ENCODE measurements at regions not wholly inside any gene's neighbourhood (a gene's known extent, or its start where the extent isn't known, plus 50 kb on each side); places are given as distances from the start of the nearest gene placed in this dataset.

DNA sequence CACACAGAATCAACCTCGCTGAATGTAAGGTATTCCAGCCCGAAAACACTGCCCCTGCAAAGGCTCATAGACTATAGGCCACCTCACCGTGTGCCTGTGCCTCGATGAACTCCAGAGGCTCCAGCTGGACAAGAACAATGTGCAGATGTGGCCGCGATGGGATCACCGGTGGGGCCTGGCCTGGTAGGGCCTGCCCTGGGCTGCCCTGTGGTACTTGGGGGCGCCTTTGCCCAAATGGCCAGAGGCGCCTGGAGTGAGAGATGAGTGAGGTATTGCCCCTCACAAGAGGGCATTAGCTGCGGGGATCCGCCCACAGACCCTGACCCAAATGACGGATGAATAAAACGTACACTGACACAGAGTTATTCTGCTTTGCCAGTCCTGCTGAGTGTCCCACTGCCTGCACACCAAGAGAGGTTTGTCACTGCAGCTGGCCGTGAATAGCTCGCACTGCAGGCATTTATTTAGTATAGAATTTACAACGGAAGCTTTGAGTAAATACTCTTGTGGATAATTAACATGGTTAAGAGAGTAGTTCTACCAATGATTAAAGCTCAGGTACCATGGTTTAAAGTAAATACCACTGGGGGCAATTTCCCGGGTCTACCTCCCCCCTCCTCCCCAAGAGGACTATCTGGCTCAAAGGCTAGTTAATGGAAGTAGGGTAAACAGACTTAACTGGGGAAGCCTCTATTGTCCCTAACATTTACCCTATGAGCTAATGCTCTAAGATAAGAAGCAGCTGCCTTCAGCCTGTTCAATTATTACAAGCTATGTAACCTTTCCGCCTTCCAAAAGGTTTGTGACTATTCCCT lies 101.1 kb upstream of the IGLL5 start:
- H3K27ac ChIP-seq: no peak overlapping the region

DNA sequence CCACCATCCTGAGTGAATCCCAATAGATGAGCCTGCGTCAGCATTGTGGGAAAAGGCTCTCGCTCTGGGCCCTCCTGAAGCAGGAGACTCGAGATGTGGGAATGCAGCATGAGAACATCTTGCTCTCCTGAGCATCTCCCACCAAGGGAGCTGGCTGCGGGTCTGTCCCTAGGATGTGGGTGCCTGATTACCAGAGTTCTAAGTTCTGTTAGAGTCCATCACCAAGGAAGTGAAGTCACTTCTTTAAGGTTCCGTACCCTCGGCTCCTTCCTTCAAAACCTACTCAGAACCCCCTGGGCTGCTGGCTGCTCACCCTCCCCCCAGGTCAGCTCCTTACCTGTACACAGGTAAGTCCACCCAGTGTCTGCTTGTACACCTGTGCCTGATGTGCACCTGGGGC lies 100.5 kb upstream of the IGLL5 start:
- no peak overlapping the region for H3K27ac ChIP-seq
- H3K4me3 ChIP-seq: no peak overlapping the region
- no peaks in the 10 kb centered on the region for H3K36me3 ChIP-seq
- DNase-seq (ENCODE audit: low spot score in 2 of 2): no peak
- TF ChIP-seq EP300 (IDR thresholded peaks at IDR 0.05) (no peak), POLR2A (IDR thresholded peaks at IDR 0.05) (no peak)
- TF ChIP-seq, protein P1, sequence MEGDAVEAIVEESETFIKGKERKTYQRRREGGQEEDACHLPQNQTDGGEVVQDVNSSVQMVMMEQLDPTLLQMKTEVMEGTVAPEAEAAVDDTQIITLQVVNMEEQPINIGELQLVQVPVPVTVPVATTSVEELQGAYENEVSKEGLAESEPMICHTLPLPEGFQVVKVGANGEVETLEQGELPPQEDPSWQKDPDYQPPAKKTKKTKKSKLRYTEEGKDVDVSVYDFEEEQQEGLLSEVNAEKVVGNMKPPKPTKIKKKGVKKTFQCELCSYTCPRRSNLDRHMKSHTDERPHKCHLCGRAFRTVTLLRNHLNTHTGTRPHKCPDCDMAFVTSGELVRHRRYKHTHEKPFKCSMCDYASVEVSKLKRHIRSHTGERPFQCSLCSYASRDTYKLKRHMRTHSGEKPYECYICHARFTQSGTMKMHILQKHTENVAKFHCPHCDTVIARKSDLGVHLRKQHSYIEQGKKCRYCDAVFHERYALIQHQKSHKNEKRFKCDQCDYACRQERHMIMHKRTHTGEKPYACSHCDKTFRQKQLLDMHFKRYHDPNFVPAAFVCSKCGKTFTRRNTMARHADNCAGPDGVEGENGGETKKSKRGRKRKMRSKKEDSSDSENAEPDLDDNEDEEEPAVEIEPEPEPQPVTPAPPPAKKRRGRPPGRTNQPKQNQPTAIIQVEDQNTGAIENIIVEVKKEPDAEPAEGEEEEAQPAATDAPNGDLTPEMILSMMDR (IDR thresholded peaks at IDR 0.05): no peak
- 86 to 94% methylated on average over 6 of the region's 6 CpGs for WGBS, 2 donors
- peaks cover 0 to 3% of the 10 kb centered on the region in 2 donors for H3K27me3 ChIP-seq
- no peaks in the 10 kb centered on the region for H3K4me1 ChIP-seq
- no peaks in the 10 kb centered on the region for H3K9me3 ChIP-seq

More for the DNA sequence above, 101.1 kb upstream of the IGLL5 start:
- Histone ChIP-seq H3K4me3 (no peak overlapping the region), H3K36me3 (no peaks in the 10 kb centered on the region), H3K4me1 (no peaks in the 10 kb centered on the region), H3K27me3 (peaks cover 0 to 3% of the 10 kb centered on the region in 2 donors), H3K9me3 (no peaks in the 10 kb centered on the region)
- DNase-seq (ENCODE audit: low spot score in 2 of 2): no peak
- TF ChIP-seq EP300 (IDR thresholded peaks at IDR 0.05): no peak
- WGBS, 2 donors: 69 to 77% methylated on average over 12 to 18 of the region's 18 CpGs

DNA sequence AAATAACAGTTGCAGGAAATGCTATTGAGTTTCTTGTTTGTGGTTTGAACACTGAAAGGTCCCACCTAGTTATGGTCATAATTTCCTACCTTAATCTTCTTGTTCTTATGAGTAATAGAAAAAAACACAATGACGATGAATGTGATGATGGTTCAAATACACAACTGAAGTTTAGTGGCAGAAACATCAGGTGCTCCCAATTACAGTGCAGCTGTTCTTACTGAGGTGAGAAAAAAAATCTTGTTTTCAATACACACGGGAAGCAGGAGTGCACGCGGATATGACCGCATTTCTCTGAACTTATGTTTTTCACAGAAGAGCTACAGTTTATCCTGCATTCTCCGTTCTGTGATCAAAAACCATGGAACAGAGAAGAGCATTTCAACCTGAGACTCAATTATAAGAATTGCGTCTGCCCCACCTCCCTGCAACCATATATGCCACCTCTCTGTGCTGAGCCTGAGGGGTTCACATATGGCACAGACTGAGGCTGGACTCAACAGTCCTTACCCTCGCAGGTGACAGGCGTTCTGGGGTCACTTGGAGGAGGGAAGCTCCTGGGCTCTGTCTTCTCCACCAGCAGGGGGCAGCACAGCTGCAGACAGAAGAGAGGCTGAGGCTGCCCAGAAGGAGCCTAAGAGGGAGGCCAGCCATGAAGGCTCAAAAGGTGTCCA lies 99.7 kb upstream of the IGLL5 start:
- 45% methylated on average over 9 of the region's 9 CpGs for WGBS, 2 donors
- Histone ChIP-seq H3K27ac (no peak overlapping the region), H3K4me1 (no peaks in the 10 kb centered on the region), H3K4me3 (no peak overlapping the region), H3K36me3 (no peaks in the 10 kb centered on the region), H3K9me3 (no peaks in the 10 kb centered on the region), H3K27me3 (peaks cover 0 to 3% of the 10 kb centered on the region in 2 donors)
- DNase-seq (ENCODE audit: low spot score in 2 of 2): peak; percentile 29 to 60
- TF ChIP-seq EP300 (IDR thresholded peaks at IDR 0.05) (no peak), POLR2A (IDR thresholded peaks at IDR 0.05) (no peak)
- TF ChIP-seq, protein P1 (IDR thresholded peaks at IDR 0.05): peak; percentile 38 to 70 (median 60)

DNA sequence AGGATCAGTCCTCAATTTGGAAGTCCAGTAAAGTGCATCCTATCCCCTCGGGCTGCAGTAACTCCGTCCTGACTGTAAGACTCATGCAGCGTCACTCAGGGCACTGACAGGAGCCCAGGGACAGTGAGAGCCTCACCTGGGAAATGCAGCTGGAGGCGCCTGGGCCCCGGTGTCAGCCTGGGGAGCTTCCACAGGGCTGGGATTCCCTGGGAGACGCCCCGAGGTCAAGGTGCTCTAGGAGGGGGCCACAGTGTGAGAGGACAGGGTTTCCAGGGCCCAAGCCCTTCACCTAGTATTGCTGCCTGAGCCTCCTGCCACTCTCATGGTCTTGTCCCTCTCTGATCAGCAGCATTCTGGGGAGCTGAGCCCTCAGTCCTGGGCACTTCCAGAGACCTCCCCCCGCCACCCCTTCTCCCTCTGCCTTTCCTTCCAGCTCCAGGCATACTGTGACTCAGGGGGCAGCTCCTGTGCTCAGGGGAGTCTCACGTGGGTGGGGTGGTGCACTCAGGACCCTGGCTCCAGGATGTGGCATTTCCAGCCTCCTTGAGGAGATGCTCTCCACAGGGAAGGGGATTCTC lies 99.1 kb upstream of the IGLL5 start:
- no peaks in the 10 kb centered on the region for H3K9me3 ChIP-seq
- no peak for TF ChIP-seq POLR2A (IDR thresholded peaks at IDR 0.05)
- no peak for TF ChIP-seq EP300 (IDR thresholded peaks at IDR 0.05)
- TF ChIP-seq, protein P1 (IDR thresholded peaks at IDR 0.05): no peak
- 63 to 76% methylated on average over 4 to 5 of the region's 9 CpGs for WGBS, 2 donors
- H3K36me3 ChIP-seq: no peaks in the 10 kb centered on the region
- H3K4me1 ChIP-seq: no peaks in the 10 kb centered on the region
- no peak overlapping the region for H3K27ac ChIP-seq
- no peak overlapping the region for H3K4me3 ChIP-seq
- DNase-seq (ENCODE audit: low spot score in 2 of 2): no peak
- H3K27me3 ChIP-seq: peaks cover 0 to 3% of the 10 kb centered on the region in 2 donors

DNA sequence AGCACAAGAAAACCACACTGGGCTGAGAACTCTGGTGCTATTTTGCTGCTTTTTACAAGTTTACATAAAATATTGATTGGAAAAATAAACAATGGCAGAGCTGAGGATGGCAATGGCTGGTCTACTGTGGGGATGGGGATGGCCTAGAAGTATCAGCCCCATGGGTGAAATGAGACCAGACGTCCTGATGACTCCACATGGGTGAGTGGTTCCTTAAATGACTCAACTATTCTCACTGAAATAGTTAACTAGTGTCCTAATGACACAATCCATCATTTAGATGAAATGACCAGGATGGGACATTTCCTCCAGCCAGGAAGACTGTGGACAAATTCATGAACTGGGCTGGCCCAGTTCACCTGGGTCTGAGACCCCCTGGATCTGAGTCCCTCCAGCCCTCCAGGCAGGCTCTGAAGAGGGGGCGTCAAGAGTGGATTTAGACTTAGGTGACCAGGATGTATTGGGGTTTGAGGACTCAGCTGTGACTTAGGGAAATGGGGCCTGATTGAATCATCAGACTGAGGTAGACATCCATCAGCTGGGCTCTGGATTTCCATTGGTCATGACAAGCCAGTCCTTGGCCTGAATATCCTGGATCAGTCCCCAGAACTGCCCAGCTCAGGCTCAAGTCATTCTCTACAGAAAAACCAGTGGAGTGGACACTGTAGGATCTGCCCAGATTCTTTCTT lies 98.2 kb upstream of the IGLL5 start:
- Histone ChIP-seq H3K36me3 (no peaks in the 10 kb centered on the region), H3K27me3 (peaks cover 0 to 3% of the 10 kb centered on the region in 2 donors), H3K9me3 (no peaks in the 10 kb centered on the region), H3K27ac (no peak overlapping the region), H3K4me1 (no peaks in the 10 kb centered on the region), H3K4me3 (no peak overlapping the region)
- DNase-seq (ENCODE audit: low spot score in 2 of 2): no peak
- TF ChIP-seq EP300 (IDR thresholded peaks at IDR 0.05): no peak
- TF ChIP-seq POLR2A (IDR thresholded peaks at IDR 0.05): no peak
- TF ChIP-seq, protein P1 (IDR thresholded peaks at IDR 0.05): no peak
- 61 to 69% methylated on average over 1 to 2 of the region's 2 CpGs for WGBS, 2 donors
